Neural progenitor cell (in vitro differentiated cells): ENCODE measurements at regions not wholly inside any gene's neighbourhood (a gene's known extent, or its start where the extent isn't known, plus 50 kb on each side); places are given as distances from the start of the nearest gene placed in this dataset.

ENCODE experiments used
- CTCF ChIP-seq: fragments of 200-600 bp; sonication (generic); IDR thresholded peaks from 2 replicates; pipeline ENCODE4 v1.5.1; 2017; ENCODE audit warnings: antibody characterized with exemption, mild to moderate bottlenecking
- EZH2 ChIP-seq: fragments of 200-600 bp; sonication (generic); IDR thresholded peaks from 2 replicates; pipeline ENCODE4 v1.6.1; 2017; ENCODE audit warnings: antibody characterized with exemption, mild to moderate bottlenecking, moderate library complexity
- EZH2phosphoT487 ChIP-seq: fragments of 200-600 bp; sonication (generic); IDR thresholded peaks from 2 replicates; pipeline ENCODE4 v1.6.1; 2017; ENCODE audit warnings: antibody characterized with exemption

GRCh38 chr18:64851726-64852125 lies 702.8 kb upstream of the LINC00305 start:
- TF ChIP-seq CTCF (no peak), EZH2 (no peak), EZH2phosphoT487 (no peak)
